ENCODE measurements at regions not wholly inside any gene's neighbourhood (a gene's known extent, or its start where the extent isn't known, plus 50 kb on each side); places are given as distances from the start of the nearest gene placed in this dataset.
"Not testable (repeated sequence)": the region's sequence is repeated elsewhere in the genome, so short reads cannot be mapped to it uniquely, and the experiment has no call there.

- no peak for DNase-seq
These were observed 263.0 kb upstream of the ZFP42 start for GRCh38 chr4:187732524-187732923.

- no peak for DNase-seq
These were observed 255.8 kb upstream of the ZFP42 start for GRCh38 chr4:187739771-187740170.

GRCh38 chr4:187744911-187745310 lies 250.7 kb upstream of the ZFP42 start:
- no peak for DNase-seq

- DNase-seq: not testable (repeated sequence)
These were observed 244.9 kb upstream of the ZFP42 start for GRCh38 chr4:187750652-187751051.

- DNase-seq: no peak
These were observed 228.4 kb upstream of the ZFP42 start for GRCh38 chr4:187767158-187767557.

- DNase-seq: no peak
These were observed 227.9 kb upstream of the ZFP42 start for GRCh38 chr4:187767687-187768086.

GRCh38 chr4:187770345-187770744 lies 225.2 kb upstream of the ZFP42 start:
- DNase-seq: no peak

GRCh38 chr4:187777954-187778353 lies 217.6 kb upstream of the ZFP42 start:
- DNase-seq: no peak

GRCh38 chr4:187780070-187780469 lies 215.5 kb upstream of the ZFP42 start:
- DNase-seq: no peak

GRCh38 chr4:187782286-187782824 lies 213.2 kb upstream of the ZFP42 start:
- no peak for DNase-seq

- no peak for DNase-seq
These were observed 209.4 kb upstream of the ZFP42 start for GRCh38 chr4:187786190-187786589.

GRCh38 chr4:187789078-187789477 lies 206.5 kb upstream of the ZFP42 start:
- DNase-seq: no peak

GRCh38 chr4:187795737-187796136 lies 199.8 kb upstream of the ZFP42 start:
- no peak for DNase-seq

GRCh38 chr4:187798385-187798784 lies 197.2 kb upstream of the ZFP42 start:
- DNase-seq: no peak

- DNase-seq: no peak
These were observed 195.8 kb upstream of the ZFP42 start for GRCh38 chr4:187799735-187800134.

GRCh38 chr4:187811591-187811990 lies 184.0 kb upstream of the ZFP42 start:
- no peak for DNase-seq

- no peak for DNase-seq
These were observed 180.7 kb upstream of the ZFP42 start for GRCh38 chr4:187814737-187815465.

- DNase-seq: no peak
These were observed 168.8 kb upstream of the ZFP42 start for GRCh38 chr4:187826725-187827124.

- no peak for DNase-seq
These were observed 167.9 kb upstream of the ZFP42 start for GRCh38 chr4:187827631-187828030.

- no peak for DNase-seq
These were observed 155.8 kb upstream of the ZFP42 start for GRCh38 chr4:187839765-187840164.

- DNase-seq: no peak
These were observed 154.8 kb upstream of the ZFP42 start for GRCh38 chr4:187840814-187841213.

GRCh38 chr4:187849556-187850225 lies 145.9 kb upstream of the ZFP42 start:
- no peak for DNase-seq

- DNase-seq: no peak
These were observed 129.7 kb upstream of the ZFP42 start for GRCh38 chr4:187865914-187866313.

GRCh38 chr4:187883049-187883448 lies 112.5 kb upstream of the ZFP42 start:
- DNase-seq: no peak

Measured in NCI-H774 (cell line).